Psoas muscle (tissue), 7 donors: ENCODE measurements at regions not wholly inside any gene's neighbourhood (a gene's known extent, or its start where the extent isn't known, plus 50 kb on each side); places are given as distances from the start of the nearest gene placed in this dataset.
A peak's percentile ranks its signal among the peaks of the same experiment; 100 is the strongest.

Experiments used
- ATAC-seq, 4 donors: fragments of 200-7000 bp; cut with Tn5 transposase; one replicate each; pipeline ENCODE4 v1.9.1; 2020; ENCODE audit warnings: moderate library complexity in 3 of 4, mild to moderate bottlenecking in 2 of 4
- DNase-seq, 2 donors: peaks; one replicate each; pipeline ENCODE4 v3.0.0-alpha.2; 2020
- H3K27ac ChIP-seq: fragments of 200-600 bp; one replicate; pipeline ENCODE4 v1.8.0; 2022
- H3K27me3 ChIP-seq, 3 donors: fragments of 200-600 bp in 1 of 3; one replicate each; pipeline versions ENCODE4 v1.6.1 to v1.8.0; 2013 to 2022; ENCODE audit warnings: low read length in 2 of 3, mild to moderate bottlenecking in 2 of 3, moderate library complexity in 1 of 3; ENCODE audit not compliant: insufficient read depth in 3 of 3
- H3K36me3 ChIP-seq, 2 donors: fragments of 200-600 bp in 1 of 2; one replicate each; pipeline versions ENCODE4 v1.6.1 to v1.8.0; 2013 to 2022; ENCODE audit warnings: low read depth in 1 of 2, mild to moderate bottlenecking in 1 of 2, moderate library complexity in 1 of 2; ENCODE audit not compliant: insufficient read depth in 1 of 2
- H3K4me1 ChIP-seq: fragments of 200-600 bp; one replicate; pipeline ENCODE4 v1.8.0; 2022
- H3K4me3 ChIP-seq: fragments of 200-600 bp; one replicate; pipeline ENCODE4 v1.8.0; 2022; ENCODE audit warnings: mild to moderate bottlenecking
- H3K9me3 ChIP-seq: fragments of 200-600 bp; one replicate; pipeline ENCODE4 v1.8.0; 2022
- WGBS, 3 donors: extraction: QIAGEN DNeasy Blood & Tissue Kit; methylation state at CpG; one replicate each; pipeline versions ENCODE4 v1.1.6 to v1.1.7; 2013; 5-methylcytosine and 5-hydroxymethylcytosine counted together
- intact Hi-C, 2 donors: fragments of 100-400 bp; cut with DNase I; formaldehyde crosslinking; loops; one replicate each; pipeline versions ENCODE4 v1.11.0 to v1.14.2; 2022
- TF ChIP-seq, protein P1 (sequence below): fragments of 200-600 bp; IDR thresholded peaks from one replicate; pipeline ENCODE4 v1.8.0; 2022; ENCODE audit warnings: antibody characterized with exemption
- donor health status: healthy with polysubstance abuse.
- donor health status: DM: no; HTN: no; CAD: no; lungs with moderate emphysema.
- donor health status: Bipolar disorder and iron deficiency.
- donor health status: healthy.
- donor health status: DM: yes; HTN: yes; CAD: no.
- donor health status: DM: no; HTN: no; CAD: no.
- donor health status: DM: yes; HTN: yes; CAD: no.

DNA sequence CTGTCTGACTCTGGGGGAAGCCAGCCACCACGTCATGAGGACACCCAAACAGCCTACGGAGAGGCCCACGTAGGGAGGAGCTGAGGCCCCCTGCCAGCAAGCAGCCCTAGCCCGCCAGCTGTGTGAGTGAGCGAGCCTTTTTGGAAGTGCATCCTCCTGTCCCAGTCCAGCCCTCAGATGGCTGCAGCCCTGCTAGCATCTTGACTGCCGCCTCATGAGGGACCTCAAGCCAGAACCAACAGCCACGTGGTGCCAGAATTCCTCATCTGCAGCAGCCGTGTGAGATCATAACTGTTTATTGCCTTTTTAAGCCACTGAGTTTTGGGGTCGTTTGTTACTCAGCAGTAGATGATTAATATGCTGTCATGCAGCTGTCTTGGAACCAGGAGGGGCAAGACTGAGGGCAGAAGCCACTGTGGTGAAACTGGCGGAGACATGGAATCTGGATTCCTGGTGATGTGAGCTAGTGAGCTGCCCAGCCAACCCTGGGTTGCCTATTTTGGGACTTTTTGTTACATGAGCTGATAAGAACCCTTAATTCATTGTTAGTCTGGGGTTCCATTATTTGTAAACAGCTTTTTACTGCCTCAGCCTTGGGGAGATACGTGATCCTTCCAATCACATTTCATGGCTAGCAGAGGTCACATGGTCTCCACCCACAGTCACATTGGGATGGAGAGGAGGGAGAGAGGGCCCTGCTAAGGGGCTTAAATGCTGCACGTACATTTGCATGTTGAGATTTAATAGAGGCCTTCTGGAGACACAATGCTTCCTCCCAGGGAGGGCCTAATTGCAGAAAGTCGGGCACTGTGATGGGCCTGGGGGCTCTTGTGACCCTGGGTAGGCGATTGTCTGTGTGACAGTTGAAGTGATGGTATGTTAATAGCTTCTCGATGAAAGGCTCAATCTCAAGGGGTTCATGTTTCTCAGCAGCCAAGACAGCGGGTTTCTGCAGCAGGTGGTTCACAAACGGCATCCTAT, 73.8 kb downstream of the RPLP1 start:
- Histone ChIP-seq H3K36me3 (no peaks in the 10 kb centered on the region), H3K27me3 (no peaks in the 10 kb centered on the region), H3K9me3 (no peaks in the 10 kb centered on the region), H3K4me3 (no peak overlapping the region), H3K27ac (no peak overlapping the region), H3K4me1 (no peaks in the 10 kb centered on the region)
- TF ChIP-seq, protein P1, sequence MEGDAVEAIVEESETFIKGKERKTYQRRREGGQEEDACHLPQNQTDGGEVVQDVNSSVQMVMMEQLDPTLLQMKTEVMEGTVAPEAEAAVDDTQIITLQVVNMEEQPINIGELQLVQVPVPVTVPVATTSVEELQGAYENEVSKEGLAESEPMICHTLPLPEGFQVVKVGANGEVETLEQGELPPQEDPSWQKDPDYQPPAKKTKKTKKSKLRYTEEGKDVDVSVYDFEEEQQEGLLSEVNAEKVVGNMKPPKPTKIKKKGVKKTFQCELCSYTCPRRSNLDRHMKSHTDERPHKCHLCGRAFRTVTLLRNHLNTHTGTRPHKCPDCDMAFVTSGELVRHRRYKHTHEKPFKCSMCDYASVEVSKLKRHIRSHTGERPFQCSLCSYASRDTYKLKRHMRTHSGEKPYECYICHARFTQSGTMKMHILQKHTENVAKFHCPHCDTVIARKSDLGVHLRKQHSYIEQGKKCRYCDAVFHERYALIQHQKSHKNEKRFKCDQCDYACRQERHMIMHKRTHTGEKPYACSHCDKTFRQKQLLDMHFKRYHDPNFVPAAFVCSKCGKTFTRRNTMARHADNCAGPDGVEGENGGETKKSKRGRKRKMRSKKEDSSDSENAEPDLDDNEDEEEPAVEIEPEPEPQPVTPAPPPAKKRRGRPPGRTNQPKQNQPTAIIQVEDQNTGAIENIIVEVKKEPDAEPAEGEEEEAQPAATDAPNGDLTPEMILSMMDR, result no peak
- ATAC-seq (peak in 1 of 4 donors; percentile 41), DNase-seq (peak; percentile 39 to 60)
- intact Hi-C loops, result no loop called here
- WGBS, 3 donors, result 58 to 63% (median 63%) methylated on average over 17 of the region's 17 CpGs

DNA sequence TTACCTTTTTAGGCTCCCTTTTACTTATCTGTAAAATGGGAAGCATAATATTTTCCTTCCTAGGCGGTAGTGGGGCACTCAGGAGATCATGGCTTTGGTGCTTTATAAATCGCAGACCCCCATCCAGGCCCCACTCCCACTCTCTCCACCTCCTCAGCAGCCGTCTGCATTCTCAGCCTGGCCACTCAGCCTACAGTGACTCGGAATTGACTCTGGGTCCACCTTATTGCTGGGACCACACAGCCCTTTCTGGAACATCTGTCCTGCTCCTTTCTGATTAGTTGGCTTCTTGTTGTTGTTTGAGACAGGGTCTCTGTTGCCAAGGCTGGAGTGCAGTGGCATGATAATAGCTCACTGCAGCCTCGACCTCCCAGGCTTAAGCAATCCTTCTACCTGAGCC, 76.5 kb downstream of the RPLP1 start:
- ATAC-seq (no peak), DNase-seq (no peak)
- Histone ChIP-seq H3K27me3 (no peaks in the 10 kb centered on the region), H3K36me3 (no peaks in the 10 kb centered on the region), H3K9me3 (no peaks in the 10 kb centered on the region), H3K27ac (no peak overlapping the region), H3K4me3 (no peak overlapping the region), H3K4me1 (no peaks in the 10 kb centered on the region)
- intact Hi-C loops, result no loop called here
- 91 to 96% (median 96%) methylated on average over 5 of the region's 5 CpGs for WGBS, 3 donors
- TF ChIP-seq, protein P1, result no peak

DNA sequence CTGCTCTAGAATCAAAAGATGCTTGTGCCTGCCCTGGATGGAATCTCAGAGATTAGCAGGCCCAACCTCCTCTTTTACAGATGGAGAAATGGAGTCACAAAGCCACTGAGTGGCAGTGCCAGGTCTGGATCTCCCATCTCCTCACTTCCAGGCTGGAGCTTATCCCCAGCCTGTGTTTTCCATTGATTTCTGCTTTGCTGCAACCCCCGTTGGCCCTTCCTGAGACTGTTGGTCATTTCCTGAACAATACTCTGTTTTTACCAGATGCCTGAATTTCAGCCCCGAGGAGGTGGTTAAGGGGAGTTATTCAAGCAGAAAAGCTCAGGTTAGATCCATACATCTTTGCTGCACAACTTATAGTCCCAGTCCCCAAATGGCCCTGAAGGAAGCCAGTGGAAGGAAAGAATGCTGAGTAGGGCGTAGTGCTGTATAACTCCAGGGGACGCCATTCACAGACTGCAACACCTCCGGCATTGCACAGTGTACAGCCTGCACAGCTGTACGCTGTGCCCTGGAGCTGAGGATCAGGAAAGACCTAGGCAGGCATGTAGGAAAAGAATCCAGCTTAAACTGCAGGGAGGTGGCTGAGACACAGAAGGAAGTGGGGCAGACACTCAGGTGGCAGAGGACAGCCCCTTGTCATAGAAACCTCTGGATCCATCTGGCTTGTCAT, 77.5 kb downstream of the RPLP1 start:
- ATAC-seq (no peak), DNase-seq (no peak)
- TF ChIP-seq, protein P1, result no peak
- no peak overlapping the region for H3K27ac ChIP-seq
- H3K4me3 ChIP-seq, result no peak overlapping the region
- intact Hi-C loops, result no loop called here
- no peaks in the 10 kb centered on the region for H3K27me3 ChIP-seq
- H3K36me3 ChIP-seq, result no peaks in the 10 kb centered on the region
- no peaks in the 10 kb centered on the region for H3K9me3 ChIP-seq
- whole genome bisulfite sequencing, 3 donors, result 68 to 73% (median 72%) methylated on average over 6 of the region's 6 CpGs
- no peaks in the 10 kb centered on the region for H3K4me1 ChIP-seq

DNA sequence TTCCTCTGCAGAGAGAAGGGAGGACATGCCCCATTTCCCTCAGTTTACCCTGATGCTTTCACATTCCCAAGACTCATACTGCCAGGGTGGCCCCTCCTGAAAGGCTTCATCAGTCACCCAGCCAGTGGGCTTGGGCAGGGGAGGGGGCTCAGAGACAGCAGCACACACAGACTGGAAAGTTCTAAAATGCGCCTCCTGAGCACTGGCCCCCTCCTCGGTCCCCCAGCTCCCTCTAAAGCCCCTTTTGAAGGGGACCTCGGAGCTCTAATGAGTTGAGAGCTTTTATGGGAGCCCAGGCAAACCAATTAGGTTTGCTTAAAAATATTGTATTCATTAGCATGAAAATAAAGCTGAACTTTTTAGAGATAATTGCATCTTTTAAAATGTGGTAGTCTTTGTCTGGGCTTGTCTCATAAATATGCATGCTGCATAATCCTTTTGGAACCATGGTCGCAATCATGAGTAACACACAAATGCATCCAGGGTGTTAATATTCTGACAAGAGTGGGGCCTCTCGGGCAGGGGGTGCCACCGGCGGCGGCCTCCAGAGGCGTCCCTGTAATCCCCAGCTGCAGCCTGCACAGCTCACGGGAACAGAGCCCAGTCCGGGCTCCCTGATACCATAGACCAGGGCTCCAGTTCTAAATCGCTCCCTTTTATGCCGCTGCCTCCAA, 78.5 kb downstream of the RPLP1 start:
- intact Hi-C loops, result no loop called here
- H3K9me3 ChIP-seq, result no peaks in the 10 kb centered on the region
- ATAC-seq (no peak), DNase-seq (no peak)
- TF ChIP-seq, protein P1, result no peak
- H3K27ac ChIP-seq, result no peak overlapping the region
- H3K36me3 ChIP-seq, result no peaks in the 10 kb centered on the region
- 51 to 61% (median 55%) methylated on average over 13 of the region's 13 CpGs for WGBS, 3 donors
- H3K4me1 ChIP-seq, result no peaks in the 10 kb centered on the region
- no peak overlapping the region for H3K4me3 ChIP-seq
- H3K27me3 ChIP-seq, result no peaks in the 10 kb centered on the region
